ENCODE measurements at regions not wholly inside any gene's neighbourhood (a gene's known extent, or its start where the extent isn't known, plus 50 kb on each side); places are given as distances from the start of the nearest gene placed in this dataset.

- H3K27ac ChIP-seq = no peak overlapping the region
- peaks cover 0 to 8% (median 0%) of the 10 kb centered on the region in 3 donors for H3K27me3 ChIP-seq
- no peak for DNase-seq
- no peaks in the 10 kb centered on the region for H3K36me3 ChIP-seq
- peaks cover 0 to 18% (median 15%) of the 10 kb centered on the region in 4 donors for H3K9me3 ChIP-seq
- TF ChIP-seq POLR2AphosphoS5 (IDR thresholded peaks at IDR 0.05) = no peak
- TF ChIP-seq POLR2A (IDR thresholded peaks at IDR 0.05) = no peak
- TF ChIP-seq, protein P1, sequence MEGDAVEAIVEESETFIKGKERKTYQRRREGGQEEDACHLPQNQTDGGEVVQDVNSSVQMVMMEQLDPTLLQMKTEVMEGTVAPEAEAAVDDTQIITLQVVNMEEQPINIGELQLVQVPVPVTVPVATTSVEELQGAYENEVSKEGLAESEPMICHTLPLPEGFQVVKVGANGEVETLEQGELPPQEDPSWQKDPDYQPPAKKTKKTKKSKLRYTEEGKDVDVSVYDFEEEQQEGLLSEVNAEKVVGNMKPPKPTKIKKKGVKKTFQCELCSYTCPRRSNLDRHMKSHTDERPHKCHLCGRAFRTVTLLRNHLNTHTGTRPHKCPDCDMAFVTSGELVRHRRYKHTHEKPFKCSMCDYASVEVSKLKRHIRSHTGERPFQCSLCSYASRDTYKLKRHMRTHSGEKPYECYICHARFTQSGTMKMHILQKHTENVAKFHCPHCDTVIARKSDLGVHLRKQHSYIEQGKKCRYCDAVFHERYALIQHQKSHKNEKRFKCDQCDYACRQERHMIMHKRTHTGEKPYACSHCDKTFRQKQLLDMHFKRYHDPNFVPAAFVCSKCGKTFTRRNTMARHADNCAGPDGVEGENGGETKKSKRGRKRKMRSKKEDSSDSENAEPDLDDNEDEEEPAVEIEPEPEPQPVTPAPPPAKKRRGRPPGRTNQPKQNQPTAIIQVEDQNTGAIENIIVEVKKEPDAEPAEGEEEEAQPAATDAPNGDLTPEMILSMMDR (IDR thresholded peaks at IDR 0.05) = no peak
- TF ChIP-seq EP300 (IDR thresholded peaks at IDR 0.05) = no peak
- WGBS, 5 donors = 76 to 88% (median 85%) methylated on average over 10 to 12 of the region's 12 CpGs
- H3K4me3 ChIP-seq = no peak overlapping the region
- H3K4me1 ChIP-seq = no peaks in the 10 kb centered on the region
- intact Hi-C loops (cut with DNase I; ENCODE audit: low total_unique reads) = no loop called here
Observed at GRCh38 chr22:48724899-48725298, 1102.8 kb downstream of the BRD1 start.

DNA sequence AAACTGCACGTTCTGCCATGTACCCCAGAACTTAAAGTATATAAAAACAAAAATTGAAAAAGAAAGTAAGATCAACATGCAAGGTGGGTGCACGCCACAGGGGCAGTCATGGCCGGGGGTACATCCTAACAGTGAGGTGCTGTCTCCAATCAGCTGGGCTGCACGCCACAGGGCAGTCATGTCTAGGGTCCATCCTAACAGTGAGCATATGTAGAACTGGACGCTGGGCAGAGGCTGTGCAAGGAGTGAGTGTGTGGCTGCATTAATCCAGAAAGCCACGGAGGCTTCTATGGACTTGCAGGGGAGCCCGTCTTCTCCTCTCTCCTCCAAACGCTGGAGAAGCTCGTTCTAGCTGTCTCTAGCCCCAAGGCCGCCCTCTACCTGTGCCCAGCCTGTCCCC is 1105.0 kb downstream of the BRD1 start:
- 82 to 94% (median 87%) methylated on average over 10 of the region's 10 CpGs for WGBS, 5 donors
- Histone ChIP-seq H3K4me1 (no peaks in the 10 kb centered on the region), H3K36me3 (no peaks in the 10 kb centered on the region), H3K9me3 (peaks cover 0 to 18% (median 14%) of the 10 kb centered on the region in 4 donors), H3K4me3 (no peak overlapping the region), H3K27ac (no peak overlapping the region), H3K27me3 (peaks cover 0 to 27% (median 0%) of the 10 kb centered on the region in 3 donors)
- intact Hi-C loops (cut with DNase I; ENCODE audit: low total_unique reads) = no loop called here
- TF ChIP-seq, protein P1 (IDR thresholded peaks at IDR 0.05) = no peak
- TF ChIP-seq POLR2AphosphoS5 (IDR thresholded peaks at IDR 0.05) = no peak
- no peak for DNase-seq

GRCh38 chr22:48721395-48721669 is 1106.3 kb downstream of the BRD1 start:
- peaks cover 0 to 8% (median 5%) of the 10 kb centered on the region in 4 donors for H3K9me3 ChIP-seq
- intact Hi-C loops (cut with DNase I; ENCODE audit: low total_unique reads) = no loop called here
- H3K36me3 ChIP-seq = no peaks in the 10 kb centered on the region
- DNase-seq = peak in 1 of 2 donors; percentile 62
- H3K27ac ChIP-seq = no peak overlapping the region
- TF ChIP-seq EP300 (IDR thresholded peaks at IDR 0.05) = no peak
- TF ChIP-seq, protein P1 (IDR thresholded peaks at IDR 0.05) = no peak
- TF ChIP-seq POLR2A (IDR thresholded peaks at IDR 0.05) = no peak
- no peak for TF ChIP-seq POLR2AphosphoS5 (IDR thresholded peaks at IDR 0.05)
- H3K4me3 ChIP-seq = no peak overlapping the region
- WGBS, 5 donors = 38 to 67% (median 50%) methylated on average over 3 of the region's 3 CpGs
- H3K27me3 ChIP-seq = peaks cover 0 to 28% (median 0%) of the 10 kb centered on the region in 3 donors
- H3K4me1 ChIP-seq = no peaks in the 10 kb centered on the region

DNA sequence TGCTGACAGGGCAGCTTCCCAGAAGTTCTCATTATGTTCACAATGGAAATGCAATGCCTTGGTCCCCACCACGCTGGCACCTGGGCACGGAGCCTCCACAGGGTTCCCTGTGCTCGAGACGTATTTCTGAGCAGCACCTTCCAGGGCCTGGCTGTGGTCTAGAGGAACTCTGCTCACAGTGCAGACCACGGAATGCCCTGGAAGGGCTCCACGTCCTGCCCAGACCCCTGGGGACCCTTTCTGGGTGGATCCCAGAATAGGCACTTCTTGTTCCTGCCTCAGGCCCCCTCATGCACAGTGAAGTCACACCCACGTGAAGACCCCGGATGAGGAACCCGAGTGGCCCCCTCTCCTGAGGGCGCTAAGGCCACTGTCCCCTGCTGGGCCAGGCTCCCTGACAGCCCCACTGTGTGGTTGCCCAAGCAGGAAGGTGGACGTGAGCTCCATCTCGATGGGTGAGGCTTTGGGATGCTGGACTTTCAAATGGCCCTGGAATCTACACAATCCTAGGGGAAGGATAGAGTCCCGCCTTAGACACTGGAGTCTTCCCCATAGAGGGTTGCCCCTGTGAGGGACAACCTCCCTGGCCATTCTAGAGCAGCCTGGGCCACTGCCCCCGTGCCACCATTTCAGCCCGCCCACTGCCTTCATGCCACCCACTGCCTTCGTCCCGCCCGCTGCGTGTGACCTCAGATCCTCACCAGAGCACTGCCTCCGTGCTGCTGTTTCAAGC is 1106.8 kb downstream of the BRD1 start:
- no peak for TF ChIP-seq EP300 (IDR thresholded peaks at IDR 0.05)
- no peak for TF ChIP-seq POLR2A (IDR thresholded peaks at IDR 0.05)
- TF ChIP-seq, protein P1 (IDR thresholded peaks at IDR 0.05) = no peak
- no peak for TF ChIP-seq POLR2AphosphoS5 (IDR thresholded peaks at IDR 0.05)
- 54 to 87% (median 74%) methylated on average over 10 to 20 of the region's 20 CpGs for WGBS, 5 donors
- DNase-seq = no peak
- Histone ChIP-seq H3K9me3 (peaks cover 0 to 13% (median 4%) of the 10 kb centered on the region in 4 donors), H3K36me3 (no peaks in the 10 kb centered on the region), H3K4me1 (no peaks in the 10 kb centered on the region), H3K4me3 (no peak overlapping the region), H3K27ac (no peak overlapping the region), H3K27me3 (peaks cover 0 to 28% (median 0%) of the 10 kb centered on the region in 3 donors)
- intact Hi-C loops (cut with DNase I; ENCODE audit: low total_unique reads) = no loop called here
